ENCODE measurements at regions not wholly inside any gene's neighbourhood (a gene's known extent, or its start where the extent isn't known, plus 50 kb on each side); places are given as distances from the start of the nearest gene placed in this dataset.

DNA sequence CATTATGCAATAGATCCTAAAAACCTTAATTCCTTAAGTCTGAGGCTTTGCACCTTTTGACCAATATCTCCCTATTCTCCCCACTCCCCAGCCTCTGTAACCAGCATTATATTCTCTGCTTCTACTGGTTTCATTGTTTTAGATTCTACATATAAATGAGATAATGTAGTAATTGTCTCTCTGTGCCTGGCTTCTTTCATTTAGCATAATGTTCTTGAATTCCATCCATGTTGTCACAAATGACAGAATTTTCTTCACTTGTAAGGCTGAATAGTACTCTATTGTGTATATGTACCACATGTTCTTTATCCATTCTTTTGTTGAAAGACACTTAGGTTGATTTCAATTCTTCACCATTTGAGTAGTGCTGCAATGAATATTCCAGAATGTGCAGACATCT lies 66.0 kb downstream of the MAGEC1 start:
- no peak for TF ChIP-seq CTCF (IDR thresholded peaks at IDR 0.05; ENCODE audit: low read depth, low read length, missing control alignments)
- DNase-seq (ENCODE audit: extremely low read depth, low read depth) = no peak

GRCh38 chrX:141960578-141960977 lies 56.9 kb downstream of the MAGEC1 start:
- no peak overlapping the region for H3K4me3 ChIP-seq (replicated peaks; ENCODE audit: low read depth, low read length)
- TF ChIP-seq CTCF (IDR thresholded peaks at IDR 0.05; ENCODE audit: low read depth, low read length, missing control alignments) = no peak
- no peak for DNase-seq (ENCODE audit: extremely low read depth, low read depth)

More for the DNA sequence above, 66.0 kb downstream of the MAGEC1 start:
- no peak overlapping the region for H3K4me3 ChIP-seq (replicated peaks; ENCODE audit: low read depth, low read length)

Measured in HFF-Myc (cell line).